ENCODE measurements at regions not wholly inside any gene's neighbourhood (a gene's known extent, or its start where the extent isn't known, plus 50 kb on each side); places are given as distances from the start of the nearest gene placed in this dataset.

- TF ChIP-seq POLR2A (IDR thresholded peaks at IDR 0.05) (no peak), CTCF (IDR thresholded peaks at IDR 0.05) (no peak), POLR2AphosphoS5 (IDR thresholded peaks at IDR 0.05; ENCODE audit: insufficient read depth in 1 of 2, low read depth in 1 of 2) (no peak)
Observed at GRCh38 chr10:8398771-8399170, 344.3 kb downstream of the GATA3 start.
